Type B pancreatic cell (in vitro differentiated cells): ENCODE measurements at regions not wholly inside any gene's neighbourhood (a gene's known extent, or its start where the extent isn't known, plus 50 kb on each side); places are given as distances from the start of the nearest gene placed in this dataset.

Source experiments
- DNase-seq: peaks from one replicate; pipeline ENCODE4 v3.0.0; 2021; ENCODE audit warnings: mixed read lengths; ENCODE audit not compliant: unreplicated experiment; ENCODE audit errors: extremely low spot score
- H3K27ac Mint-ChIP-seq: 2 replicates; pipeline ENCODE4 v1.8.0; 2021; ENCODE audit warnings: mild to moderate bottlenecking, mixed read lengths
- H3K27me3 Mint-ChIP-seq: 2 replicates; pipeline ENCODE4 v1.8.0; 2021; ENCODE audit warnings: mixed read lengths
- H3K36me3 Mint-ChIP-seq: 2 replicates; pipeline ENCODE4 v1.8.0; 2021; ENCODE audit warnings: mixed read lengths
- H3K4me1 Mint-ChIP-seq: one replicate; pipeline ENCODE4 v1.8.0; 2021; ENCODE audit warnings: mixed read lengths; ENCODE audit not compliant: unreplicated experiment
- H3K4me3 Mint-ChIP-seq: 2 replicates; pipeline ENCODE4 v1.8.0; 2021; ENCODE audit warnings: mild to moderate bottlenecking, mixed read lengths
- H3K9me3 Mint-ChIP-seq: 2 replicates; pipeline ENCODE4 v1.8.0; 2021; ENCODE audit warnings: mixed read lengths
- TF ChIP-seq, protein P1 (sequence below): fragments of 200-600 bp; sonication (generic); conservative IDR thresholded peaks from 2 replicates; pipeline ENCODE4 v1.5.0; 2021; ENCODE audit warnings: antibody characterized with exemption, mild to moderate bottlenecking

- Mint-ChIP-seq H3K4me1 (peaks cover 6% of the 10 kb centered on the region), H3K27me3 (no peaks in the 10 kb centered on the region), H3K9me3 (no peaks in the 10 kb centered on the region), H3K36me3 (no peaks in the 10 kb centered on the region), H3K4me3 (no peak overlapping the region), H3K27ac (peak overlapping the region; percentile 22)
- TF ChIP-seq, protein P1, sequence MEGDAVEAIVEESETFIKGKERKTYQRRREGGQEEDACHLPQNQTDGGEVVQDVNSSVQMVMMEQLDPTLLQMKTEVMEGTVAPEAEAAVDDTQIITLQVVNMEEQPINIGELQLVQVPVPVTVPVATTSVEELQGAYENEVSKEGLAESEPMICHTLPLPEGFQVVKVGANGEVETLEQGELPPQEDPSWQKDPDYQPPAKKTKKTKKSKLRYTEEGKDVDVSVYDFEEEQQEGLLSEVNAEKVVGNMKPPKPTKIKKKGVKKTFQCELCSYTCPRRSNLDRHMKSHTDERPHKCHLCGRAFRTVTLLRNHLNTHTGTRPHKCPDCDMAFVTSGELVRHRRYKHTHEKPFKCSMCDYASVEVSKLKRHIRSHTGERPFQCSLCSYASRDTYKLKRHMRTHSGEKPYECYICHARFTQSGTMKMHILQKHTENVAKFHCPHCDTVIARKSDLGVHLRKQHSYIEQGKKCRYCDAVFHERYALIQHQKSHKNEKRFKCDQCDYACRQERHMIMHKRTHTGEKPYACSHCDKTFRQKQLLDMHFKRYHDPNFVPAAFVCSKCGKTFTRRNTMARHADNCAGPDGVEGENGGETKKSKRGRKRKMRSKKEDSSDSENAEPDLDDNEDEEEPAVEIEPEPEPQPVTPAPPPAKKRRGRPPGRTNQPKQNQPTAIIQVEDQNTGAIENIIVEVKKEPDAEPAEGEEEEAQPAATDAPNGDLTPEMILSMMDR = no peak
- DNase-seq = no peak
Measured at GRCh38 chr13:84668637-84669036, 786.4 kb upstream of the SLITRK1 start.

DNA sequence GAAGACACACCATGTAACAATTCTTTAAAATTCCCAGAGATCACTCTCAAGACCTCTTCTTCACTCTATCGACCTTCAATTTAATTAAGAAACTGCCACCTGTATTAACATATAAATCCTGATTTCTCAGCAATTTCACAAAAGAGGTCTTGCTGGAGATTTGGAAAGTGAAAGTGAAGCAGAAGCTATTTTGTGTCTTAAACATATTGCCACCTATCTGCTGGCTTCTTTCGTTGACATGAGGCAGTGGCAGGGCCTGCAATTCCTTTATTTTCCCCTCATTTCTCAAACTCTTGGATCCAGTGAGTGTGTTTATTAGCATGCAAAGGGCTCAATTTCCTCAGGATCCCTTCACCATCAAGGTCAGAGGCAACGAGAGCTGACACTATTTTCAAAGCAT is 780.2 kb upstream of the SLITRK1 start:
- Mint-ChIP-seq H3K4me1 (no peaks in the 10 kb centered on the region), H3K4me3 (no peak overlapping the region), H3K27me3 (no peaks in the 10 kb centered on the region), H3K9me3 (no peaks in the 10 kb centered on the region), H3K36me3 (no peaks in the 10 kb centered on the region), H3K27ac (no peak overlapping the region)
- no peak for DNase-seq
- TF ChIP-seq, protein P1 = no peak

DNA sequence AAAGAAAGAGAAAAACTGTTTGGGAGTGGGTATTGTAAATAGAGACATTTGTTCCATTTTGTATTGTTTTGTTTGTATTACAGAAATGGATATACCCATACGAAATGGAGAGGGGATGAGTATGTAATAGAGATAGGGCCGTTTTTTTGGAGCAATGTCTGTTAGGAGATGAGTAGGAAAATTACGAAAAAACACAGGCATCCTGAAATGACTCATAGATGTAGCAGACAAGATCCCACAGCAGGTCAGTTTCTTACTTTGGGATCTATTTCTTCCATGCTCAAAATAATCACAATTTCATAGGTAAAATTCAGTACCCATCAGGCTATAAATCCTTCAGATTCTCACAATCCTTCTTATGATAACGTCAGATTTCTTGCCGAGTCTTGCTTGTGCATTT is 779.4 kb upstream of the SLITRK1 start:
- no peak overlapping the region for H3K27ac Mint-ChIP-seq
- no peaks in the 10 kb centered on the region for H3K27me3 Mint-ChIP-seq
- no peak for DNase-seq
- H3K9me3 Mint-ChIP-seq = no peaks in the 10 kb centered on the region
- no peaks in the 10 kb centered on the region for H3K4me1 Mint-ChIP-seq
- H3K36me3 Mint-ChIP-seq = no peaks in the 10 kb centered on the region
- H3K4me3 Mint-ChIP-seq = no peak overlapping the region
- TF ChIP-seq, protein P1 = no peak

- Mint-ChIP-seq H3K36me3 (no peaks in the 10 kb centered on the region), H3K9me3 (no peaks in the 10 kb centered on the region), H3K4me3 (no peak overlapping the region), H3K27me3 (no peaks in the 10 kb centered on the region), H3K4me1 (peaks cover 7% of the 10 kb centered on the region), H3K27ac (no peak overlapping the region)
- TF ChIP-seq, protein P1 = no peak
- no peak for DNase-seq
Measured at GRCh38 chr13:84659359-84659661, 777.0 kb upstream of the SLITRK1 start.

GRCh38 chr13:84658491-84659358 is 776.5 kb upstream of the SLITRK1 start:
- Mint-ChIP-seq H3K27ac (no peak overlapping the region), H3K27me3 (no peaks in the 10 kb centered on the region), H3K9me3 (no peaks in the 10 kb centered on the region), H3K4me1 (peaks cover 7% of the 10 kb centered on the region), H3K36me3 (no peaks in the 10 kb centered on the region), H3K4me3 (no peak overlapping the region)
- TF ChIP-seq, protein P1 = no peak
- DNase-seq = no peak
